ENCODE measurements at regions not wholly inside any gene's neighbourhood (a gene's known extent, or its start where the extent isn't known, plus 50 kb on each side); places are given as distances from the start of the nearest gene placed in this dataset.
"Not testable (repeated sequence)": the region's sequence is repeated elsewhere in the genome, so short reads cannot be mapped to it uniquely, and the experiment has no call there.

- not testable (repeated sequence) for H3K4me3 ChIP-seq (ENCODE audit: low read depth, low read length); H3K79me2 ChIP-seq (ENCODE audit: control insufficient read depth, insufficient read depth, low read length, poor library complexity); H4K8ac ChIP-seq (ENCODE audit: low read depth, low read length); H4K12ac ChIP-seq (ENCODE audit: low read depth, low read length); H2BK5ac ChIP-seq (ENCODE audit: low read depth, low read length, poor library complexity); H3K79me1 ChIP-seq (ENCODE audit: low read length); H2AFZ ChIP-seq (ENCODE audit: insufficient read depth, low read length, poor library complexity); H3K27me3 ChIP-seq (ENCODE audit: insufficient read depth, low read length); H3K4me1 ChIP-seq (ENCODE audit: control insufficient read depth in 1 of 2, insufficient read depth in 2 of 2, low read length in 2 of 2); H2AK5ac ChIP-seq (ENCODE audit: low read length); H3K14ac ChIP-seq (ENCODE audit: low read length); H3K4ac ChIP-seq (ENCODE audit: low read depth, low read length); H3K18ac ChIP-seq (ENCODE audit: low read length); H3K27ac ChIP-seq (ENCODE audit: low read depth, low read length); H3K4me2 ChIP-seq (ENCODE audit: low read length); DNase-seq; H3K36me3 ChIP-seq (ENCODE audit: control insufficient read depth in 1 of 2, insufficient read depth in 2 of 2, low read length in 2 of 2); H3K9ac ChIP-seq (ENCODE audit: low read length); H4K91ac ChIP-seq (ENCODE audit: low read depth, low read length); H3K23ac ChIP-seq (ENCODE audit: low read length); H2BK120ac ChIP-seq (ENCODE audit: insufficient read depth, low read length, poor library complexity); H2BK12ac ChIP-seq (ENCODE audit: low read length)
- peaks cover 17% of the 10 kb centered on the region for H3K9me3 ChIP-seq (ENCODE audit: insufficient read depth, low read depth, low read length)
- WGBS (ENCODE audit: extremely low coverage, insufficient coverage, insufficient read length), result no CpG with 5 or more reads among the region's 42 CpGs
These were observed 986.8 kb downstream of the TUBA3C start for GRCh38 chr13:18194631-18195364.

- H3K27ac ChIP-seq (ENCODE audit: low read depth, low read length); H4K8ac ChIP-seq (ENCODE audit: low read depth, low read length); H2BK12ac ChIP-seq (ENCODE audit: low read length); DNase-seq; H4K91ac ChIP-seq (ENCODE audit: low read depth, low read length); H3K4me2 ChIP-seq (ENCODE audit: low read length); H2BK120ac ChIP-seq (ENCODE audit: insufficient read depth, low read length, poor library complexity); H3K23ac ChIP-seq (ENCODE audit: low read length); H3K9ac ChIP-seq (ENCODE audit: low read length); H2AFZ ChIP-seq (ENCODE audit: insufficient read depth, low read length, poor library complexity); H3K27me3 ChIP-seq (ENCODE audit: insufficient read depth, low read length); H3K79me1 ChIP-seq (ENCODE audit: low read length); H3K79me2 ChIP-seq (ENCODE audit: control insufficient read depth, insufficient read depth, low read length, poor library complexity); H3K36me3 ChIP-seq (ENCODE audit: control insufficient read depth in 1 of 2, insufficient read depth in 2 of 2, low read length in 2 of 2); H2BK5ac ChIP-seq (ENCODE audit: low read depth, low read length, poor library complexity); H3K4me1 ChIP-seq (ENCODE audit: control insufficient read depth in 1 of 2, insufficient read depth in 2 of 2, low read length in 2 of 2); H3K4ac ChIP-seq (ENCODE audit: low read depth, low read length); H2AK5ac ChIP-seq (ENCODE audit: low read length); H3K14ac ChIP-seq (ENCODE audit: low read length); H3K4me3 ChIP-seq (ENCODE audit: low read depth, low read length); H3K18ac ChIP-seq (ENCODE audit: low read length); H4K12ac ChIP-seq (ENCODE audit: low read depth, low read length): not testable (repeated sequence)
- WGBS (ENCODE audit: extremely low coverage, insufficient coverage, insufficient read length), result no CpG with 5 or more reads among the region's 27 CpGs
- peaks cover 17% of the 10 kb centered on the region for H3K9me3 ChIP-seq (ENCODE audit: insufficient read depth, low read depth, low read length)
These were observed 987.5 kb downstream of the TUBA3C start for GRCh38 chr13:18194104-18194503.

All from trophoblast cell (in vitro differentiated cells and primary cell).